HG03378 (cell line): ENCODE measurements at regions not wholly inside any gene's neighbourhood (a gene's known extent, or its start where the extent isn't known, plus 50 kb on each side); places are given as distances from the start of the nearest gene placed in this dataset.
"Not testable (repeated sequence)": the region's sequence is repeated elsewhere in the genome, so short reads cannot be mapped to it uniquely, and the experiment has no call there.

Experiments
- ATAC-seq: cut with Tn5 transposase; IDR thresholded peaks from one replicate; pipeline ENCODE4 v1.9.1; 2021; ENCODE audit warnings: mild to moderate bottlenecking, moderate library complexity; ENCODE audit not compliant: unreplicated experiment

- not testable (repeated sequence) for ATAC-seq
These were observed 77.6 kb upstream of the OR4M2 start for GRCh38 chr15:22002711-22003110.

GRCh38 chr15:21989117-21989516, 91.2 kb upstream of the OR4M2 start:
- peak; percentile 70 for ATAC-seq

GRCh38 chr15:21983820-21984219, 96.5 kb upstream of the OR4M2 start:
- ATAC-seq = not testable (repeated sequence)

- not testable (repeated sequence) for ATAC-seq
These were observed 100.4 kb upstream of the OR4M2 start for GRCh38 chr15:21979960-21980359.

- ATAC-seq = not testable (repeated sequence)
These were observed 76.2 kb upstream of the POTEB start for GRCh38 chr15:21953713-21954112.

- ATAC-seq = not testable (repeated sequence)
These were observed 62.8 kb upstream of the POTEB start for GRCh38 chr15:21940302-21940701.
